Activated CD4-positive, alpha-beta T cell treated with anti-CD3 and anti-CD28 coated beads, Interleukin-2, Interleukin-4, amounts not matched to agents 100 ng/mL and 50 ng/mL, durations not matched to agents 16 hours and 8 hours (primary cell): ENCODE measurements at regions not wholly inside any gene's neighbourhood (a gene's known extent, or its start where the extent isn't known, plus 50 kb on each side); places are given as distances from the start of the nearest gene placed in this dataset.

Experiments
- DNase-seq: peaks from one replicate; pipeline ENCODE4 v3.0.0-alpha.2; 2020; ENCODE audit warnings: low spot score

DNA sequence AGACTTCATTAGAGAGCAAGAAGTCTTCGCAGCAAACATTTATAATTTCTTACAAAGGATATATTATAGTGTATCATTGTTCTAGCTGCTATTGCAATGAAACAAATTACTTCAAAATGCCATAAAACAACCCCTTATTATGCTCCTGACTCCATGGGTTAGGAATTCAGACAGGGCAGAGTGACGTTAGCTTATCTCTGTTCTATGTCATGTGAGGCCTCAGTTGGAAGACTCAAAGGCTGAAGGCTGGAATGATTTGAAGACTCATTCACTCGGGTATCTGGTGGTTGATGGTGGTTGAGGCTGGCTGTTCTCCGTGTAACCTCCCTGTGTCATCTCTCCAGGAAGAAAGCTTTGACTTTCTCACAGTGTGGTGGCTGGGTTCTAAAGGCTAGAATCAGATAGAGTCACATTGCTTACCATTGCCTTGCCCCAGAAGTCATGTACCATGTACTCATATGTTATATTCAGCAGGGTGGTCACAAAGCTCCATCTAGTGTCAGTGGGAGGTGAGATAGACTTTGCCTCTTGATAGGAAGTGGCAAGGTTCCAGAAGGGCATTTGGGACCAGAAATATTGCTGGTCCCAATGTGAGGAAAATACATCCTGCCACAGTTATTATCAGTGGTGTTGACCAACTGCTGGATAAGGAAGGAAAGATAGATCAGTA is 226.9 kb downstream of the TMEM38B start:
- DNase-seq, result no peak

DNA sequence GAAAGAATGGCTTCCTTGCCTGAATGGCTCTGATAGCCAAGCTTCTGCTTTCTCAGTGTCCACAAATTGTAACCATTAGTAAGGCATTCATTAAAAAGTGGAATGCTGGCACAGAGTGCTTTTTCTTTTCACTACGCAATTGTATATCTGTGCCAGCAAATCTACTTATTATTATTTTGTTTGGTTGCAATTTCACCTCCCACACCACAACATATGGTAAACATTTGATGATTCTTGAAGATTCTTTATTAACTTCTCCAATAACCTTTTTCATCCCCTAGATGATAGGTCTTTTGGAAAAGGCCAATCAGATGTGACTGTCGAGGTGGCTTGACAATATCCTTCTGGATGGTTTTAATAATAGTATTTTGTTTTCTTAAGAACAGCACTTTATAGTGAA is 234.1 kb downstream of the TMEM38B start:
- no peak for DNase-seq

DNA sequence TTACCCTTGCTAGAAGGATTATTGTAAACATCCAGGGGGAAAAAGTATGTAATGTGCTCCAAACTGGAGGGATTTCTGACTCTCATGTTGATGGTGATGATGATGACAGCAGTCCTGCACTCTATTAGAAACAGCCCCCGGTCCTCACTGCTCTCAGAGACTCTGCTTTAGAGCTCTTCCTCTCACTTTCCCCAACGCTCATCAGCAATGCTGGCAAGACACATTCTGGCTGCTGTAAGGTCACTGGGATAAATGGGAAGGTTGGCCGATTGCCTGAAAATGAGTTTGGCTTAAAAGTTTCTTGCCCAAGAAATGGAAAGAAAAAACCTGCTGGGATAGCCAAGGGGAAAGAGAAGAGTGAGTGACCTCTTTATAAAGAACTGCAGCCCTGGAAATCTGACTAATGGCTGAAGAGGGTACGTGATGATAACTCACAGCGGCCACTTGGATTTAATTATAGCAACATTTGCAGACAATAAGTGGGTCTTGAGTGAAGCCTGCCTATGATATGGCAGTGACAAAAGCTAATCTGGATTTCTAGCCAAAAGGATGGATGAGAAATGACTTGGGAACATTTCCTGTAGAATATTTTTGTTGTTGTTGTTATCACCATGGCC is 235.8 kb downstream of the TMEM38B start:
- no peak for DNase-seq

DNA sequence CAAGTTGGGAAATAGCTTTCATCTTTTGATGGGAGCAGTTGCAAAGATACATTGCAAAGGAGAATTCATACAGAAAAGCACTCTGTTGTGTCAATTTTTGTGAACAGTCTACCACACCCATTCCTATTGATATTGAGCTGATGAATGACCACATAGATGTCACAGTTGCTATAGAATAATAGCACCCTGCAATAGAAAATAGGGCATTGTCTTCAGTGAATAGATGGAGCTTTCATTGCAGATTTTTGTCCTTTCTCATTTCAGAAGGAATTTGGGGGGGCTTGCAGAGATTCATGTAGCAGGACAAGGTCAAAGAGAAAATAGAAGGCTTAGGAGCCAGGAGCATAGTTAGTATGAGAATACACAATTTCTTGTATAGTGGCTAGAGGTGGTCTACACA is 237.9 kb downstream of the TMEM38B start:
- no peak for DNase-seq

DNA sequence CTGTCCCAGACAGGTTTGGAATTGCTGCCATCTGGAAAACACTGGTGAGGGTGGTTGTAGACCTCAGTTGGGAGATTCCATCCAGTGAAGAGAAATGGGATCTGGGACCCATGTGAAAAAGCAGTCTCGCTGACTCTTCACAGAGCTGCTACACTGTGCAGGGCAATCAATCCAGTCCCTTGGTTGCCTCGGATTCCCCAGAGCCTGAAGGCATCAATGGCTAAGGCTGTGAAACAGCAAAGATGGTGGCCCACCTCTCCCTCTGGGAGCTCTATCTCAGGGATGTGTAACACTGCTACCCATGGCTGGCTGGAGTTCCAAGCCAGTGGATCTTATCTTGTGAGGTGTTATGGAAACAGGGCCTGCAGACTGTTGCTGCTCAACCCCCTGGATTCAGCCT is 256.1 kb downstream of the TMEM38B start:
- DNase-seq, result no peak

DNA sequence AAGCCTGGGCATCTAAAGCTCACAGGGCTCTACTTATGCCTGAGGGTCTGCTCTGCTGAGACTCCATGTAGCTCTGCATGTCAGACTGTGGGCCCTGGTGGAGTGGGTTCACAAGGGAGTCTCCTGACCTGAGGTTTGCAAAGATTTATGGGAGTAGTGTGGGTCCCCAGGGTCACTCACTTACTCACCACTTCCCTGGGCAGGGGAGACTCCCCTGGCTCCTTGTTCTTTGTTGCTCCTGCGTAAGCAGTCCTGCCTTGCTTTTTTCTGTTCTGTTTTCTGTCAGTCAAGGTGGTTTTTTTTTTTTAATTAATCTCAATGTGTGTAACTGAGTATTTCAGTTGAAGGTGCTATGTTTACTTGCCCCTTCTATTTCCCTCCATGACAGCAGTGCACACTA is 256.6 kb downstream of the TMEM38B start:
- no peak for DNase-seq

DNA sequence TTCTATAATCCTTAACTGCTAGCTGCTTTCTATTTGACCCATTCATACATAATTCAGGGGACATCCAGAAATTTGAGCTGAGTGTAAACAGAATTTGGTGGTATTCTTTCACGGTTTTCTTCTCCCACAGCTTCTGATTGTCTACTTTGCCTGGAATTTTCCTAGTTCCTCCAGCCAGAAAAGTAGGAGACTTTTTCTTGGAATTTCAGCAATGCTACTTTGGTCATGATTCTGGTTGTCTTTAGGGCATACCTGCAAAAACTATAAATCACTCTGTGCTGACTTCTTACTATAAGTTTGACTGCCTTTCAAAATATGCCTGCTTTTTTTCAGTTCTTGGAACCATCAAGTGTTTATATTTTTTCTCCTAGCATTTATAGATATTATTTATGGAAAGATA is 260.2 kb downstream of the TMEM38B start:
- DNase-seq, result no peak

DNA sequence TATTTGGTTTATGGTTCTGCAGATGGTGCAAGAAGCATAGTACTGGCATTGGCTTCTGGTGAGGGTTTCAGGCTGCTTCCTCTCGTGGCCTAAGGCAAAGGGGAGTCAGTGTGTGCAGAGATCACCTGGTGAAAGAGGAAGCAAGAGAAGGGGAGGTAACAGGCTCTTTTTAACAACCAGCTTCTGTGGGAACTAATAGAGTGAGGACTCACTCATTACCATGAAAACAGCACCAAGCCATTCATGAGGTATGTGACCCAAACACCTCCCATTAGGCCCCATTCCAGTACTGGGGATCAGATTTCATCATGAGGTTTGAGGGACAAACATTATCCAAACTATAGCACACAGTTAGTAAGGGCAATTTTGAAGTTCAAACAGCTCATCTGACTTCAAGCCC is 263.5 kb downstream of the TMEM38B start:
- no peak for DNase-seq

DNA sequence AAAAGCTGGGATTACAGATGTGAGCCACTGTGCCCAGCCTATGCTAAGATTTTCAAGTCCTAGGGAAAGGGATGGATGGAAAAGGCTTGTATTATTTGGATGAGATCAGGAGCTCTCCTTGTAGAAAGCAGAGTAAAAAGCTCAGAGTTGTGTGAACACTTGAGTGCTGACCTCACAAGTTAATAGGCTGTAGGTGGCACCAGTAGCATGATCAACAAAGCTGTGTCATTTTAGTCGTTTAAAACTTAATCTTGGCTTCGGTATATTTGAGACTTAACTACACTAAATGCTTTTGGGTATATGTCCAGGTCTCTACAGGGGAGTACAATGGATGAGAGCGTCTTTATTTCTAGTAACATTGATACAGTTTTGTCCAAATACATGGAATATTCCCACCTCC is 264.2 kb downstream of the TMEM38B start:
- no peak for DNase-seq

DNA sequence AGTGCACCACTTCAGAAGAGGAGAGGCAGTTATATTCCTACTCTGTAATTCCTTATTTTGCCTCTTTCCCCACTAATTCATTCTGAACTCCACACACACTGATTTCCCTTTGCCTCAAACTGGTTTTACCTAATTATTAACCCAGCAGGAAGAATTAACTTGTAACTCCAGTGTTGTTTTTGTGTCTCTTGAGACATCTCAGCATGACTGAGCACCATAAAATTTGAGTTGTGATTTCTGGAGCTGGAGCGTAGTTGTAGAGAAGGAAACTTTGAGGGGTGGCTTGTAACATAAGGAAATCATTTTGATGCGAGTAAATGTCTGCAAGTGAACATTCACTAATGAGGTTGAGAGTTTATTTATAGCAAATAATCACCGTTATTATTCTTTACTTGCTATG is 265.2 kb downstream of the TMEM38B start:
- DNase-seq, result no peak

DNA sequence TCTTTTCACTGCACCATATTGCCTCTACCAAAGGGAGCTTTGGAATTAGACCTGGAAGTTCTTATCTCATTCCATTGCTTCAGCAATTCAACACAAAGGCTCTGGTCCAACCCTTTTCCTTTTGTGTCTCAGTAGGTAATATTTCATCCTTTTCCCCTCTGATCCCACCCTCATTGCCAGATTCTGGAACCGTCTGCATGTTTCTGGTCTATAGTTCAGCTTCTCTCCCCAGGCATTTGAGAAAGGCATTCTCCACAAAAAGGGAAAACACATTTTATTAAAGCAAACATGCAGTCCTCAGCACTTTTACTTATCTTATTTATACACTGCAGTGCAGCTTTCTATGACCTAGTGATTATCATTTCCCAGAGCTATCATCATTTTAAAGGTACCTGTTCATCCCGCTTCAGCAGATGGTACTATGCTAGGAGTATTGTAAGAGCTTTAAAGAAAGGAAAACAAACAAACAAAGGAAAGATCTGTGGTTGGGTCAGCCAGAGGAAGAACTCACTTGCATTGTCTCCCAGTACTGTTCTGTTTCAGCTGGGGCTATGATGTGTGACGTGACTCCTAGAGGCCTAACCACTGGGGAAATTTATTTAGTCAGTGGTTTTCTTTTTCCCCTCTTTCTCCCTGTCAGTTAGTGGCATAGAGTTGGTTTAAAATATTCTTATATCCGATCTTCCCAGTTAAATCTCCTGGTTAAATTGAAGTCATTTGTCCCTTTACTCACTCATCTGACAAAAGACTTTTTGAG is 269.2 kb downstream of the TMEM38B start:
- DNase-seq, result no peak

DNA sequence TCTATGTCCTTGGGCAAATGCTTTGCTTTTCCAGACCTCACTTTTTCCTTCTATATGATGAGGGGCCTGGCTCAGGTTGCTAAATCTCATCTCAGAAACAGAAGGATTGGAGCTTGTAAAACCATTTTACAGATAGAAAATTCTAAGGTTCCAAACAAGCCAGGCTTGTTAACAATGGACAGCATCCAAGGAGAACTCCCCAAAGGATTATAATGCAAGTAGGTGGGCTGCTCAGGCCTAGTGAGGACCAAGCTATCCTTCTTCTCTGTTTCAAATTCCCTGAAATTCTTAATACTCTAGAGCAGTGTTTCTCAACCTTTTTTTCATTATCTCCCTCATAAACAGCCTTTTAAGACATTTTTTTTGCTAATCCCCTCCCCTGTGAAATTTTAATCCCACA is 269.8 kb downstream of the TMEM38B start:
- no peak for DNase-seq

DNA sequence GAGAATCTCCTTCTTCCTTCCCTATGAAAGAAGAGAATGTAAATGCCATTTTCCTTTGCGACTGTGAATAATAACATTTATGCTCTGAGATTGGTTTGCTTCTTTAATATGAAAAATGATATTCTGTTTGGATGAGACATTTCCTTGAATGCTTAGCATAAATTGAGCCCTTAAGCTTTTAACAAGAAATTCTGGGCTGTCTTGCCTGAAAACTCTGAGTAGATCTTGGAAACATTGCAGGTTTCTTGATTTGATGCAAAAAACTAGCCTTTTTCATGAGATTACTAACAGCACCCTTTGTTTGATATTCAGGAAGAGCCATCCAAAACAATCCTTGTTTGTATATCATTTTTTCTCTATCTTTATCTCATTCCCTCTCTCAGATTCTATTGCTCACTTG is 272.5 kb downstream of the TMEM38B start:
- no peak for DNase-seq

DNA sequence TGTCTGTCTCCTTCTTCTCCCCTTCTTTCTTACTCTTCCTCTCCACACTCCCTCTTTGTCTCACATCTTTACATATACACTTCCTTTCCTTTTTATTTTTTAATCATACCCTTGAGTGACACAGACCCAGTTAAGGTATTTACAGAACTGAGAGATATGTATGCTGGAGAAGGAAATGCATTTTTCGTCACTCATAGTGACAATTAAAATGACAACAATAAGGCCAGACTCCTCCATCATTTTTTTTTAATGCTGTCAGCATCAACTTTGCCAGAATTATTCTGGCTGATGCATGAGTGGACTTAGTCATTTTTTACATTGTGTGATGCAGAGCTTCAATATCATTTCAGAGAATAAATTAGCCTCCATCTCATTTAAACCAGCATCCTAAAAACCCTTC is 272.9 kb downstream of the TMEM38B start:
- no peak for DNase-seq

DNA sequence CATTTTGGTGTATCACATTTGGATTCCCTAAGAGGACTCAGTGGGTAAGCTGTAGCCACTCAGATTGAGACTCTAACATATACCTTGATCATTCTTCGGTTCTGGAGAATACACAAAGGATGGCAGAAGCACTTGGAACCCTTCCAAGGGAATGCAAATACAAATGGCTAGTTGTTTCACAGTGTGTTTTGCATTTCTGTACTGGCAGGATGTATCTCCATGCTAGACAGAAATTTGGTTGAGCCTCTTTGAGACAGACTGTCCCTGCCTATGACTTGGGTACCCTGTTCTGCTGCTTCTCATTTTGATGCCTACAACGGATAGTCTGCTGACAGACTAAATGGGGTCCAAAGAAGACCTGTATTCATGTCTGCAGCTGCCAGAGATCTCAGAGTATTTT is 273.5 kb downstream of the TMEM38B start:
- DNase-seq, result no peak

DNA sequence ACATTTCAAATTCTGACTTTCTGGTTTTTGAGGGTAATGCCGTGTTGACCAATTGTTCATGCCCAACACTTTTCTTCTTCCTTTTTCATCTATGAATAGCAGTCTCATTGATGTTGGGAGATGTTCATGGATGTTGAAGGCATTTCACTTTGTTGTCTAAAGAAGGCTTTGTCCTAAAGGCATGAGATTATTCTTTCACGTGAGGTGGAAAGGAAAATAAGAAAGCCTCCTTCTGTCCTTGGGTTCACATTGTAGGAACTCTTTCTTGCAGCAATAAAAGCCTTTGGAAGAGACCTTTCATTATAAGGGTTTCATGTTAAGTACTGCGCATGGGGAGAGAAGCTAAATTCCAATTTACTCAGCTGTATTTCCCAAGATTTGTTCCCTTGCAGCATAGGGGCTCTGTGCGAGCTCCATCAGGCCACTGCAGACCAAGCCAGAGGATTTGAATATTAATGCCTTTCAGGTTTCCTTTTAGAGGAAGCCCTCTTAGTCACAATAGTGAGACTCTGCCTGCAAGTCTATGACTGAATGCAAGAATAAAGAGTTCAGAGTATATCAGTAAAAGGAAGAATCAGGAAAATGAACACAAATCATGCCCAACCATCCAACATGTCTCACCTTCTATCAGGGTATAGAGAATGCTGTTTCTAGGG is 274.6 kb downstream of the TMEM38B start:
- DNase-seq, result no peak

DNA sequence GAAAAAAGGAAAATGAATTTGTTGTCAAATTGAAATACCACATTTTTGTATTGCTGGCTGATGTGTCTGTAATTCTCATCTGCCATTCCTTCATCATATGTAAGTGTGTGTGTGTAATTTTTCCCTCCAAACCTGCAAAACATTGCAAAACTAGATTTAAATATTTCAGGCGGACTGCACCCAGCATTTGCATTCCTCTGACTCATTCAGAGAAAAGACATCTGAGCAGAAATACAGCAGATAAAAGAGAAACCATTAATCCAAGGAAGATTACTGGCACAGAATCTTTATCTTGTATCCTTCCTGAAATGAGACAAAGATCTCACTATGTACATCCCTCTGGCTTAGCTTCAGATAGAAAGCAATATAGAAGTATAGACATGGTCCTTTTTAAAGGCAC is 275.3 kb downstream of the TMEM38B start:
- no peak for DNase-seq

DNA sequence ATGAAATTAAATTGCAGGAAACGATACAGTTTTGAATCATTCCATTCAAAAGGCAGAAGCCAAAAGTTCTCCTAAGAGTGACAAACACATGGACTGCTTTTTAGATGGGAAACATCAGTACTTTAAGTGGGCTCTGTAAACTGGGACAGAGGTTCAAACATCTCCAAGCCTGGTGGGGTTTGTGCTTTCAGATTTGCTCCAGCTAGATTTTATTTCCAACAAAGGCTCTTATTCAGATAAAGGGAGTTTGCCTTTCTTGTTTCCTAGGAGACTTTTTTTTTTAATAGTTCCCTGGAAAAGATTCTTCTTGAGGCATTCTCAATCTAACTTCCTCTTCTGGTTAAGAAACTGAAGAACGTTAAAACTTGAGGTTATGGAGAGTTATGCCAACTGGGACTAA is 277.6 kb downstream of the TMEM38B start:
- DNase-seq, result no peak

DNA sequence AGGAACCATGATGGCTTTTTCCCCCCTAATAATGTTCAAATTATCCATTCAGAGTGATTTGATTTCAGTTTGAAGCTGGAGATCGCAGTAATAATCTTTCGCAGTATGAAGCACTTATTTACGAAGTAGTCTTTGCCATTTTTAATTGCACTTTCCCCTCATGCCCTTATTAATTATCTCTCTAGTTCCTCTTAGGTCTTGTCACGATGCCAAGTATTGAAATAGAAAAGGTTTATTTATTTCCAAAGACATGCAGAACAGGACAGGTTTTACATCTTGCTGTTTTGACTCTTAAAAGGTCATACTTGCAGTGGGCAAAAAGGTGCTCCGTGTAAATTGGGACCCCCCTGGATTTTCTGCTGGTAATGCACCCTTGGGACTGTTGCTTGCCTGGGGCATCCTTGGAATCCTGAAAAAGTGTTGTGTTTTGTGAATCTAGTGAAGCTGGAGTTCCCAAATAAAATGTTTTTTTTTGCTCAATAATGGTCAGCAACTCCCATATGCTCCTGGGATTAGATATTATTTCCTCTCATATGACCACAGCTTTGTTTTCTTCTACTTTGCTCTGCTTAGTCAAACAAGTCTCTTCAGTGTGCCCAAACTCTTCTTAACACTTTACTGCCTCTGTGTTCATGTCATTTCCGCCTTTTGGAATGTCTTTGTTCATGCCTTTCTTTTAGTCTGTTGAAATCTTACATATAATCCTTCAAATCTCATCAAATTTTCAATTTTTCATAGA is 278.3 kb downstream of the TMEM38B start:
- no peak for DNase-seq

DNA sequence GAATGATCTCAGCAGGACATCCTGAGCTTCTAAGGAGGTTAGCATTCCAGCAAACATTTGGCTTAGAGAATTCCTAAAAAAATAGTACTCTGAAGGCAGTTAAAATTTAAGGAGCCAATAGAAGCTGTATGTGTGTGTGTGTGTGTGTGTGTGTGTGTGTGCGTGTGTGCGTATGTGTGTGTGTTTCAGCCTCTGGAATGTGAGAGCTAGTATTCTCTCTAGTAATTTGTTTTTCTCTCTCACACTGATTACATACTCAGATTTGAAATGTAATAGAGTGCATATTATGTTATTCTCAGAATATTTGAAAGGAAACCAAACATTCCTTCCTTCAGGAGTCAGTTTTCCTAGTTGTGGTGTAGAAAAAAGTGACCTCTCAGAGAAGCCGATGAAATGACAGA is 279.6 kb downstream of the TMEM38B start:
- DNase-seq, result no peak

DNA sequence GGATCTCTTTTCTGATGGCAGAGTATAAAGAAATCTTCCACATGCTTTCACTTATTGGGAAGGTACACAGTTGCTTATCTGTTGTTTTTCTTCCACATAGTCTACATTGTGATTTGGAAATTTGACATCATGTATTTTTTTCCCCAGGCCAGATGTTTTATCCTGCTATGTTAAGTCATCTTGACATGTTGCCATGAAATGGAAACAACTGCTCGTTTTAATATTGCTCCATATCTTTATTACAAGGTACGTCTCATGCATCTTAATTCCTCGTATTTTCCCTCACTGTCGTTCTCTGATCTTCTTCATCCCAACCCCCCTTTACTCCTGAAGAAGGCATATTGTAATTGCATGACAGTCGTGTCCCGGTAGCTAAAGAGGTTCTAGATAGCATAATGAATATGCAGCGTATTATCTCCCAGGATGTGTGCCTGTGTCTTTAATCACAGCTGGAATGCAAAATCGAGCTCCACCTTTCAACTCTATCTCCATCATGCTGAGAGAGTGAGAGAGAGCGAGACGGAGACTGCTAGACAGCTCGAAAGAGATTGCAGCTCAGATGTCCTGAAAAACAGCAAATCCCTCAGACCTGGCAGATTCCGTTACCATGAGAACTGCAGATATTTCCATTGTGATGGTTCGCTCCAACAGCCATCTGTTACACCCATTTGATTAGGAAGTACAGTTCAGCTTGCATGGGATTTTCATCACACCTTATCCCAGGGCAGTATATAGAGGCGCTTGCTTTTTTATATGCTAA is 281.7 kb downstream of the TMEM38B start:
- no peak for DNase-seq

DNA sequence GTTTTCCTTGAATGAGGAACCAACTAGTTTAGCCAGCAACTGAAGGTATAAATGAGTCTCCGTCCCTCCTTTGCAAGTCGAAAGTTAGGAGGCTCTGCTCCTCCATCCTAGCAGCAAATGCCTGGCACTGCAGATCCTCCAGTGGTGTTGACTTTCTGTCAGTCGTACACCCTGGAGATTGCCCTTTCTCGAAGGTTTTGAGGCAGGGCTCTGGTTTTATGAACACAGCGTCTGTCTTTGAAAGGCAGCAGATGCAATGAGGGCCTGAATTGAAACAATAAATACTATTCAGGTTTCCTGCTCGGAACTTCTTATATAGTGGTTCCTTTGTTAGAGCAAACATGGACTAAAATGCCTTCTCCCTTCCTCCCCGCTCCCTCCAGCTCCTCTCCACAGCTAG is 284.0 kb downstream of the TMEM38B start:
- no peak for DNase-seq
